ENCODE measurements at regions not wholly inside any gene's neighbourhood (a gene's known extent, or its start where the extent isn't known, plus 50 kb on each side); places are given as distances from the start of the nearest gene placed in this dataset.
"Not testable (repeated sequence)": the region's sequence is repeated elsewhere in the genome, so short reads cannot be mapped to it uniquely, and the experiment has no call there.

DNA sequence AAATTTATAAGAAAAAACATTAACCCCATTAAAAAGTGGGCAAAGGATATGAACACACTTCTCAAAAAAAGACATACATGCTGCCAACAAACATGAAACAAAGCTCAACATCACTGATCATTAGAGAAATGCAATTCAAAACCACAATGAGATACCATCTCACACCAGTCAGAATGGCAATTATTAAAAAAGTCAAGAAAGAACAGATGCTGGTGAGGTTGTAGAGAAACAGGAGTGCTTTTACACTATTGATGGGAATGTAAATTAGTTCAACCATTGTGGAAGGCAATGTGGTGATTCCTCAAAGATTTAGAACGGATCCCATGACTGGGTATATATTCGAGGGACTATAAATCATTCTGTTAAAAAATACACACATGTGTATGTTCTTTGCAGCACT, 1665.5 kb downstream of the BRINP3 start:
- DNase-seq, result not testable (repeated sequence)

DNA sequence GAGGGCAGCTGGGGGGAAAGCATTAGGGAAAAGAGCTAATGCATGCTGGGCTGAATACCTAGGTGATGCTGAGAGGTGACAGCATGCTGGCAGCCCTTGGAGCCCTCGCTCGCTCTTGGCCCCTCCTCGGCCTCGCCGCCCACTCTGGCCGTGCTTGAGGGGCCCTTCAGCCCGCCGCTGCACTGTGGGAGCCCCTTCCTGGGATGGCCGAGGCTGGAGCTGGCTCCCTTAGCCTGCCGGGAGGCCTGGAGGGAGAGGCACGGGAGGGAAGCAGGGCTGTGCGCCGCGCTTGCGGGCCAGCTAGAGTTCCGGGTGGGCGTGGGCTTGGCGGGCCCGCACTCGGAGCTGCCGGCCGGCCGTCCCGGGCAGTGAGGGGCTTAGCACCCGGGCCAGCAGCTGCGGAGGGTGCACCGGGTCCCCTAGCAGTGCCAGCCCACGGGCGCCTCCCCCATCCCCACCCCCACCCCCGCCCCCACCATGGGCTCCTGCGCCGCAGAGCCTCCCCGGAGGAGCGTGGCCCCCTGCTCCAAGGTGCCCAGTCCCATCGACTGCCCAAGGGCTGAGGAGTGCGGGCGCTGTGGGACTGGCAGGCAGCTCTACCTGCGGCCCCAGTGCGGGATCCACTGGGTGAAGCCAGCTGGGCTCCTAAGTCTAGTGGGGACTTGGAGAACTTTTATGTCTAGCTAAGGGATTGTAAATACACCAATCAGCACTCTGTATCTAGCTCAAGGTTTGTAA, 1664.7 kb downstream of the BRINP3 start:
- DNase-seq, result not testable (repeated sequence)

DNA sequence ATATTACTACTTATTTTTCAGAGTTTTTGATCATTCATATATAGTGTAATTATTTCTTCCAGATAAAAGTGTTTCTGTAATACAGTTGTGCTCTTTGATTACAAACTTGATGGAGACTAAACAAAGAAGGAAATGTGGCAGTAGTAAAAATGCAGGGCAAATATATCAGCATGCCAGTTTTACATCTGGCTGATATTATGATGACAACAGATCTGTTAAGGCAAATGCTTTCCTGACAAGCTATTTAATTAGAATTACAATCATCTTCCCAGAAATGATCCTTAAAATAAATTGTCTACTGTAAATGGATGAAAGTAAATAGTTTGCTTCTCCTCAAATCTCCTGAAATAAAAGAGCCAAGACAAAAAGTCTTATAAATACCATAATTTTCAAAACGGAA, 1659.8 kb downstream of the BRINP3 start:
- DNase-seq, result no peak

GRCh38 chr1:188822248-188822647, 1655.4 kb downstream of the BRINP3 start:
- DNase-seq, result no peak

GRCh38 chr1:188825471-188825870, 1652.2 kb downstream of the BRINP3 start:
- DNase-seq, result no peak

DNA sequence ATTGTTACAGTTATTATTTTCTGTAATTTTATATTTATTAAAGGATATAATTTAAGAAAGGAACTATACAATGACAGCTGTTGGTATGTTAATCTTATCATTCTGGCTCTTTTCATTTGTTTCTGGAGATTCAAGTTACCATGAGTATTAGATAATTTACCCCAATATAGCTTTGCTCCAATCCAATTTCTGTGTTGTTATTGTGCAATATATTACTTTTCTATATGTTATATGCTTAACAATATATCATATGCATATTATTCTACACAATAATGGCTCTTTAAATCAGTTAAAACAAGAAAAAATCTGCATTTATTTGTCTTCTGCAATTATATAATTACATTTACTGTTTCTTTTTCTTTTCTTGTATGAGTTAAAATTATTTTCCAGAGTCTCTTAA, 1650.9 kb downstream of the BRINP3 start:
- no peak for DNase-seq

DNA sequence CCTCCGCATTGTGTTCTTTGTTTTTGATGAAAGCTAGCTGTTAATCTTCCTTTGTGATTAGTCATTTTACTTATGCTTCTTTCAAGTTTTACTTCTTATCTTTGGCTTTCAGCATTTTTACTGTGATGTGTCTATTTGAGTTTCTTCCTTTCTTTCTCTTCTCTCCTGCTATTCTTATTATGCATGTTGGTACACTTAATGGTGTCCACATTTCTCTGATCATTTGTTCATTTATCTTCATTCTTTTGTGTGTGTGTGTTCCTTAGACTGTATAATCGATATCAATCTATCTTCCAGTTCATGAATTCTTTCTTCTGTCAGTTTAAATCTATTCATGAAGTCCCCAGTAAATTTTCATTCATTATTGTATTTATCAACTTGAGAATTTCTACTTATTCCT, 1650.3 kb downstream of the BRINP3 start:
- DNase-seq, result no peak

GRCh38 chr1:188841111-188841696, 1636.5 kb downstream of the BRINP3 start:
- not testable (repeated sequence) for DNase-seq

GRCh38 chr1:188846468-188846867, 1631.2 kb downstream of the BRINP3 start:
- DNase-seq, result no peak

GRCh38 chr1:188857526-188858087, 1620.1 kb downstream of the BRINP3 start:
- DNase-seq, result no peak

DNA sequence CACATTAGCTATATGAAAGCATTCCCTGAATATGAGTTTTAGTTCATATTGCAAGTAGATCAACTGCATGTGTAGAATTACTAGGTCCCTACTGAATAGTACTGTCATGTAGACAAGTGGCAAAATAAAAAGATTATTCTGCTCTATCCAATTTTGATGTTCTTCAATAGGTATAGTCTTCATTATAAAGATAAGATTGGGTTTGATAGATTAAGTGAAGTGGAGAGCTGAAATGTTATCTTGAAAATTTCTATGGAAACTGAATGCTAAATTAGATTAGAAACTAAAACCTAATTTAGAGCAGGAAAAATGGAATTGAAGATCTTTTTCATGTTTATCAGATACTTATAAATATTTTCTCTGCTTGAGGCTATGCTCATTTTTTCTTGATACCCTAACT, 1610.0 kb downstream of the BRINP3 start:
- no peak for DNase-seq

DNA sequence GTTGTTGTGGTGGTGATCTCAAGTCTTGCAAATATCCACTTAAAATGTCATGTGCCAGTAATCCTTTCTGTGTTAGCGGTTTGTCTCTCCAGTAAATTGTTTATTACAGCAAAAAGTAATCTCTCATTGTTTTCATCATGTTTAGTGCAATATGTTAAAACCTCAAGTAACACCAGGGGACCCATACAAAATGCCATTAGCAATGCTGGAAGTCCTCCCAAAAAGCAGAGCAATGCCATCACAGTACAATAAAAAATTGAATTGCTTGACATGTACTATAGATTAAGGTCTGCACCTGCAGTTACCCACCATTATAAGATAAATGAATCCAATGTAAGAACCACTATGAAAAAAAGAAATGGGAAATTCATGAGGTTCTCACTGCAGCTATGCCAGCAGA, 1606.5 kb downstream of the BRINP3 start:
- no peak for DNase-seq

GRCh38 chr1:188872376-188872775, 1605.3 kb downstream of the BRINP3 start:
- no peak for DNase-seq

DNA sequence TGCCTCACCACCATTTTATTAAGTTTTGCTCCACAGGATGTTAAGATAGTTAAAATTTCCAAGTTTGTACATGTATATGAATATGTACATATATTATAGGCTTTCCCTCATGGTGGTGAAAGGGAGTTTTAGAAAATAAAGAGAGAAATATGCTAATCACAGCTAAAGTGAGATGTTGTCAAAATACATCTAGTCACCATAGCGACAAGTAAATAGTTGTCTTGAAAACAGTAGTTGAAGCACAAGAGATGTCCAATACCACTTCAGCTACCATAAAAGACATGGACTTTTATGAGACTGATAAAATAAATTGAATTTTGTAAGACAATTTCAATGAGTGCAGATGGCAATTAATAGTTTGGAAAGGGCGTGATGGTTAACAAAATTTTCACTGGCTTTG, 1600.0 kb downstream of the BRINP3 start:
- no peak for DNase-seq

GRCh38 chr1:188888386-188888785, 1589.3 kb downstream of the BRINP3 start:
- DNase-seq, result no peak

GRCh38 chr1:188889166-188889565, 1588.5 kb downstream of the BRINP3 start:
- DNase-seq, result no peak

DNA sequence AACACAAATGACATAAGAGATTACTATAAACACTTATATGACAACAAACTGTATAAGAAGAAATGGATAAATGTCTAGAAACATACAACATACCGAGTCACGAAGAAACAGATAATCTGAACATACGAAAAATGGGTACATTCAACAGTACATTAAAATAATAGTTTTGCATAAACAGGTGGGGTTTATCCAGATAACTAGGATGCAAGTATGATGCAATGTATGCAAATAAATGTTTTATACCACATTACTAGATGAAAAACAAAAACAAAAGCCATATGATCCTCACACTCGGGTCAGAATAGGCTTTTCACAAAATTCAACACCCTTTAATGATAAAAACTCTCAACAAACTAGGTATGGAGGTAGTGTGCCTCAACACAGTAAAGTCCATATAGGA, 1585.7 kb downstream of the BRINP3 start:
- no peak for DNase-seq

GRCh38 chr1:188895611-188896010, 1582.1 kb downstream of the BRINP3 start:
- DNase-seq, result no peak

GRCh38 chr1:188903241-188903640, 1574.4 kb downstream of the BRINP3 start:
- no peak for DNase-seq

GRCh38 chr1:188904201-188904600, 1573.5 kb downstream of the BRINP3 start:
- DNase-seq, result no peak

- no peak for DNase-seq
Measured at GRCh38 chr1:188906921-188907641, 1570.6 kb downstream of the BRINP3 start.

DNA sequence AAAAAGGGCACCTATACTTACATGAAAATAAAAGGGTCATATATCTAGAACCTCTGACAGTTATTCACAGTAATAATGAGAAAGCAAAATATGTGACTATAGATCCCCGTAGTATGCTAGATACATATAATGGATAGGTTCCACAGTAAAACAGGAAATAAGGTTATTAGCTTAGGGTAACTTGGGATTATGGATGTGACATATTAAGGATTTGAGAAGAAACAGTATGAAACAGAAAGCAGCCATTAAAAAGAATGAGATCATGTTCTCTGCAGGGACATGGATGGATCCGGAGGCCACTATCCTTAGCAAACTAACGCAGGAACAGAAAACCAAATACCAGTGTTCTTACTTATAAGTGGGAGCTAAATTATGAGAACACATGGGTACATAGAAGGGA, 1547.3 kb downstream of the BRINP3 start:
- DNase-seq, result no peak

- no peak for DNase-seq
Measured at GRCh38 chr1:188931506-188931905, 1546.2 kb downstream of the BRINP3 start.
